ENCODE measurements at regions not wholly inside any gene's neighbourhood (a gene's known extent, or its start where the extent isn't known, plus 50 kb on each side); places are given as distances from the start of the nearest gene placed in this dataset.
"Not testable (repeated sequence)": the region's sequence is repeated elsewhere in the genome, so short reads cannot be mapped to it uniquely, and the experiment has no call there.

DNA sequence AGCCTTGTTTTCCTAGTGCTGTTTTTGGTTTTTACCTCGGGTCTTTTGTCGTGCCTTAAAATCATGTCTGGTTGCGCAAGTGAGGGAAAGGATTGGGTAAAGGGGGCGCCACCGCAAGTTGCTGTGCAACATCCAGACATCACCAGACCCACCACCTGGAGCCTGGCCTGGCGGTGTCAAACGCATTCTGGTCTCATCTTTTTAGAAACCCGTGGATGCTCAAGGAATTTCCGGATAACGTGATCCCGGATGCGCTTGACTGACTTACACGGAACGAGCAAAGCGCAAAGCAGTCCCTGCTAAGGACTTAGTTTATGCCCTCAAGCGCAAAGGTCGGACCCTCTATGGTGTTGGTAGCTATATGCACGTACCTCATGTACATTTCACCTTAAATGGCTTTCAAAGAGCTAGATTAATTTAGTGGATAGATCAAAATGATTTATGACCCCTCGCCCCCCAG is 105.2 kb downstream of the OR2B2 start:
- CTCF ChIA-PET, result interaction anchor here (0.9 to 7.5 kb wide), 6 partner anchors 10 to 89 kb away, joined by 3 to 77 read pairs (median 6); a partner anchor contains a TSS
- Histone ChIP-seq H3K4me1 (ENCODE audit: control extremely low read depth in 1 of 4, control insufficient read depth in 4 of 4, insufficient read depth in 4 of 4, low read length in 3 of 4) (peaks cover 23 to 42% (median 33%) of the 10 kb centered on the region in 4 experiments), H3K4me3 (ENCODE audit: control insufficient read depth in 1 of 7, extremely low read depth in 1 of 7, insufficient read depth in 4 of 7, low read depth in 2 of 7, low read length in 6 of 7) (peak overlapping the region; percentile 37 to 87 (median 72)), H3K36me3 (ENCODE audit: control insufficient read depth in 4 of 4, insufficient read depth in 4 of 4, low read length in 3 of 4) (no peaks in the 10 kb centered on the region), H3K9me3 (ENCODE audit: control extremely low read depth in 1 of 5, control insufficient read depth in 4 of 5, insufficient read depth in 2 of 5, low read depth in 1 of 5, low read length in 4 of 5) (no peaks in the 10 kb centered on the region), H3K27ac (ENCODE audit: insufficient read depth in 1 of 2, low read depth in 1 of 2, low read length in 2 of 2, poor library complexity in 1 of 2, severe bottlenecking in 2 of 2) (peak overlapping the region; percentile 37 to 89), H3K27me3 (replicated peaks in 2 of 5; ENCODE audit: control insufficient read depth in 4 of 5, insufficient read depth in 5 of 5, low read length in 4 of 5) (no peaks in the 10 kb centered on the region)
- peak; percentile 72 to 89 (median 86) for DNase-seq
- POLR2A ChIA-PET, result interaction anchor here (0.7 to 1.7 kb wide), 10 partner anchors 12 to 660 kb away, joined by 3 to 15 read pairs (median 4); a partner anchor contains a TSS
- 2% methylated on average over 15 of the region's 19 CpGs for WGBS (ENCODE audit: insufficient coverage)

- 100% methylated on average over 1 of the region's 2 CpGs for WGBS (ENCODE audit: insufficient coverage)
- peaks cover 12 to 26% (median 22%) of the 10 kb centered on the region in 4 experiments for H3K4me1 ChIP-seq (ENCODE audit: control extremely low read depth in 1 of 4, control insufficient read depth in 4 of 4, insufficient read depth in 4 of 4, low read length in 3 of 4)
- H3K27ac ChIP-seq (ENCODE audit: insufficient read depth in 1 of 2, low read depth in 1 of 2, low read length in 2 of 2, poor library complexity in 1 of 2, severe bottlenecking in 2 of 2), result no peak overlapping the region
- no peak overlapping the region for H3K4me3 ChIP-seq (ENCODE audit: control insufficient read depth in 1 of 7, extremely low read depth in 1 of 7, insufficient read depth in 4 of 7, low read depth in 2 of 7, low read length in 6 of 7)
- no peak for DNase-seq
- H3K36me3 ChIP-seq (ENCODE audit: control insufficient read depth in 4 of 4, insufficient read depth in 4 of 4, low read length in 3 of 4), result no peaks in the 10 kb centered on the region
- POLR2A ChIA-PET, result no interaction called here
- no peaks in the 10 kb centered on the region for H3K9me3 ChIP-seq (ENCODE audit: control extremely low read depth in 1 of 5, control insufficient read depth in 4 of 5, insufficient read depth in 2 of 5, low read depth in 1 of 5, low read length in 4 of 5)
- CTCF ChIA-PET, result interaction anchor here (3.9 kb wide), 1 partner anchor 8 kb away, joined by 24 read pairs; no protein-coding TSS in a partner anchor
- no peaks in the 10 kb centered on the region for H3K27me3 ChIP-seq (replicated peaks in 2 of 5; ENCODE audit: control insufficient read depth in 4 of 5, insufficient read depth in 5 of 5, low read length in 4 of 5)
These were observed 106.8 kb downstream of the OR2B2 start for GRCh38 chr6:27805347-27805746.

GRCh38 chr6:27804851-27805250 is 107.3 kb downstream of the OR2B2 start:
- DNase-seq, result no peak
- Histone ChIP-seq H3K4me3 (ENCODE audit: control insufficient read depth in 1 of 7, extremely low read depth in 1 of 7, insufficient read depth in 4 of 7, low read depth in 2 of 7, low read length in 6 of 7) (no peak overlapping the region), H3K9me3 (ENCODE audit: control extremely low read depth in 1 of 5, control insufficient read depth in 4 of 5, insufficient read depth in 2 of 5, low read depth in 1 of 5, low read length in 4 of 5) (no peaks in the 10 kb centered on the region), H3K36me3 (ENCODE audit: control insufficient read depth in 4 of 4, insufficient read depth in 4 of 4, low read length in 3 of 4) (no peaks in the 10 kb centered on the region), H3K27me3 (replicated peaks in 2 of 5; ENCODE audit: control insufficient read depth in 4 of 5, insufficient read depth in 5 of 5, low read length in 4 of 5) (no peaks in the 10 kb centered on the region), H3K27ac (ENCODE audit: insufficient read depth in 1 of 2, low read depth in 1 of 2, low read length in 2 of 2, poor library complexity in 1 of 2, severe bottlenecking in 2 of 2) (no peak overlapping the region), H3K4me1 (ENCODE audit: control extremely low read depth in 1 of 4, control insufficient read depth in 4 of 4, insufficient read depth in 4 of 4, low read length in 3 of 4) (peaks cover 12 to 24% (median 20%) of the 10 kb centered on the region in 4 experiments)
- CTCF ChIA-PET, result interaction anchor here (1.5 kb wide), 1 partner anchor 67 kb away, joined by 3 read pairs; a partner anchor contains a TSS
- 93% methylated on average over 3 of the region's 4 CpGs for WGBS (ENCODE audit: insufficient coverage)
- POLR2A ChIA-PET, result no interaction called here

- no peak for DNase-seq
- H3K27me3 ChIP-seq (replicated peaks in 2 of 5; ENCODE audit: control insufficient read depth in 4 of 5, insufficient read depth in 5 of 5, low read length in 4 of 5), result no peaks in the 10 kb centered on the region
- ChIA-PET POLR2A (no interaction called here), CTCF (interaction anchor here (0.7 to 1.2 kb wide), 3 partner anchors 39 to 48 kb away, joined by 3 read pairs; no protein-coding TSS in a partner anchor)
- no peaks in the 10 kb centered on the region for H3K36me3 ChIP-seq (ENCODE audit: control insufficient read depth in 4 of 4, insufficient read depth in 4 of 4, low read length in 3 of 4)
- WGBS (ENCODE audit: insufficient coverage), result 89% methylated on average over 2 of the region's 2 CpGs
- peaks cover 0 to 2% (median 0%) of the 10 kb centered on the region in 4 experiments for H3K4me1 ChIP-seq (ENCODE audit: control extremely low read depth in 1 of 4, control insufficient read depth in 4 of 4, insufficient read depth in 4 of 4, low read length in 3 of 4)
- H3K27ac ChIP-seq (ENCODE audit: insufficient read depth in 1 of 2, low read depth in 1 of 2, low read length in 2 of 2, poor library complexity in 1 of 2, severe bottlenecking in 2 of 2), result no peak overlapping the region
- no peak overlapping the region for H3K4me3 ChIP-seq (ENCODE audit: control insufficient read depth in 1 of 7, extremely low read depth in 1 of 7, insufficient read depth in 4 of 7, low read depth in 2 of 7, low read length in 6 of 7)
- H3K9me3 ChIP-seq (ENCODE audit: control extremely low read depth in 1 of 5, control insufficient read depth in 4 of 5, insufficient read depth in 2 of 5, low read depth in 1 of 5, low read length in 4 of 5), result no peaks in the 10 kb centered on the region
These were observed 111.3 kb downstream of the OR2B2 start for GRCh38 chr6:27800731-27801373.

GRCh38 chr6:27797960-27798359 is 114.2 kb downstream of the OR2B2 start:
- ChIA-PET CTCF (interaction anchor here (0.7 to 3.4 kb wide), 6 partner anchors 9 to 608 kb away, joined by 3 to 31 read pairs (median 4); a partner anchor contains a TSS), POLR2A (no interaction called here)
- Histone ChIP-seq H3K4me3 (ENCODE audit: control insufficient read depth in 1 of 7, extremely low read depth in 1 of 7, insufficient read depth in 4 of 7, low read depth in 2 of 7, low read length in 6 of 7) (no peak overlapping the region), H3K27me3 (replicated peaks in 2 of 5; ENCODE audit: control insufficient read depth in 4 of 5, insufficient read depth in 5 of 5, low read length in 4 of 5) (no peaks in the 10 kb centered on the region), H3K4me1 (ENCODE audit: control extremely low read depth in 1 of 4, control insufficient read depth in 4 of 4, insufficient read depth in 4 of 4, low read length in 3 of 4) (peaks cover 3 to 4% (median 3%) of the 10 kb centered on the region in 4 experiments), H3K9me3 (ENCODE audit: control extremely low read depth in 1 of 5, control insufficient read depth in 4 of 5, insufficient read depth in 2 of 5, low read depth in 1 of 5, low read length in 4 of 5) (no peaks in the 10 kb centered on the region), H3K27ac (ENCODE audit: insufficient read depth in 1 of 2, low read depth in 1 of 2, low read length in 2 of 2, poor library complexity in 1 of 2, severe bottlenecking in 2 of 2) (no peak overlapping the region), H3K36me3 (ENCODE audit: control insufficient read depth in 4 of 4, insufficient read depth in 4 of 4, low read length in 3 of 4) (no peaks in the 10 kb centered on the region)
- DNase-seq, result no peak
- 100% methylated on average over 1 of the region's 1 CpG for WGBS (ENCODE audit: insufficient coverage)

- H3K4me3 ChIP-seq (ENCODE audit: control insufficient read depth in 1 of 7, extremely low read depth in 1 of 7, insufficient read depth in 4 of 7, low read depth in 2 of 7, low read length in 6 of 7); DNase-seq; H3K36me3 ChIP-seq (ENCODE audit: control insufficient read depth in 4 of 4, insufficient read depth in 4 of 4, low read length in 3 of 4); H3K27me3 ChIP-seq (replicated peaks in 2 of 5; ENCODE audit: control insufficient read depth in 4 of 5, insufficient read depth in 5 of 5, low read length in 4 of 5); H3K9me3 ChIP-seq (ENCODE audit: control extremely low read depth in 1 of 5, control insufficient read depth in 4 of 5, insufficient read depth in 2 of 5, low read depth in 1 of 5, low read length in 4 of 5); H3K27ac ChIP-seq (ENCODE audit: insufficient read depth in 1 of 2, low read depth in 1 of 2, low read length in 2 of 2, poor library complexity in 1 of 2, severe bottlenecking in 2 of 2): not testable (repeated sequence)
- no CpG with 5 or more reads among the region's 8 CpGs for WGBS (ENCODE audit: insufficient coverage)
- ChIA-PET CTCF (interaction anchor here (0.7 to 3.4 kb wide), 21 partner anchors 10 to 670 kb away, joined by 3 to 31 read pairs (median 4); a partner anchor contains a TSS), POLR2A (interaction anchor here (0.8 to 1.5 kb wide), 2 partner anchors 12 to 664 kb away, joined by 3 to 5 read pairs; a partner anchor contains a TSS)
- peaks cover 10 to 14% (median 12%) of the 10 kb centered on the region in 4 experiments for H3K4me1 ChIP-seq (ENCODE audit: control extremely low read depth in 1 of 4, control insufficient read depth in 4 of 4, insufficient read depth in 4 of 4, low read length in 3 of 4)
These were observed 115.3 kb downstream of the OR2B2 start for GRCh38 chr6:27796736-27797481.

Measured in common myeloid progenitor, CD34-positive (primary cell).